Activated effector memory CD4-positive, alpha-beta T cell treated with anti-CD3 and anti-CD28 coated beads, Interleukin-2, amount 50 U/mL, for 16 hours (primary cell): ENCODE measurements at regions not wholly inside any gene's neighbourhood (a gene's known extent, or its start where the extent isn't known, plus 50 kb on each side); places are given as distances from the start of the nearest gene placed in this dataset.

Experiments
- DNase-seq: peaks from one replicate; pipeline ENCODE4 v3.0.0-alpha.2; 2020

GRCh38 chr4:18397681-18398390 is 376.3 kb upstream of the LCORL start:
- DNase-seq = no peak

GRCh38 chr4:18394656-18395055 is 373.1 kb upstream of the LCORL start:
- no peak for DNase-seq

GRCh38 chr4:18391354-18391728 is 369.8 kb upstream of the LCORL start:
- DNase-seq = no peak

GRCh38 chr4:18390655-18391353 is 369.2 kb upstream of the LCORL start:
- DNase-seq = no peak

GRCh38 chr4:18389115-18389514 is 367.6 kb upstream of the LCORL start:
- DNase-seq = no peak

- DNase-seq = no peak
These were observed 366.5 kb upstream of the LCORL start for GRCh38 chr4:18388039-18388438.

- DNase-seq = no peak
These were observed 359.6 kb upstream of the LCORL start for GRCh38 chr4:18381186-18381585.

GRCh38 chr4:18369561-18369960 is 348.0 kb upstream of the LCORL start:
- no peak for DNase-seq

- DNase-seq = no peak
These were observed 345.3 kb upstream of the LCORL start for GRCh38 chr4:18366892-18367291.

- no peak for DNase-seq
These were observed 344.6 kb upstream of the LCORL start for GRCh38 chr4:18366136-18366535.

GRCh38 chr4:18343581-18343980 is 322.0 kb upstream of the LCORL start:
- no peak for DNase-seq

- DNase-seq = no peak
These were observed 321.3 kb upstream of the LCORL start for GRCh38 chr4:18342847-18343246.

- DNase-seq = no peak
These were observed 300.5 kb upstream of the LCORL start for GRCh38 chr4:18321956-18322530.

GRCh38 chr4:18319431-18319830 is 297.9 kb upstream of the LCORL start:
- no peak for DNase-seq

GRCh38 chr4:18318682-18319388 is 297.3 kb upstream of the LCORL start:
- DNase-seq = no peak

GRCh38 chr4:18314731-18315130 is 293.2 kb upstream of the LCORL start:
- DNase-seq = no peak

GRCh38 chr4:18297684-18298083 is 276.1 kb upstream of the LCORL start:
- DNase-seq = no peak

GRCh38 chr4:18296411-18296810 is 274.9 kb upstream of the LCORL start:
- DNase-seq = no peak

GRCh38 chr4:18294846-18295245 is 273.3 kb upstream of the LCORL start:
- DNase-seq = no peak

GRCh38 chr4:18294021-18294420 is 272.5 kb upstream of the LCORL start:
- DNase-seq = no peak

GRCh38 chr4:18292411-18292810 is 270.9 kb upstream of the LCORL start:
- DNase-seq = no peak

- no peak for DNase-seq
These were observed 270.4 kb upstream of the LCORL start for GRCh38 chr4:18291981-18292380.

GRCh38 chr4:18291256-18291655 is 269.7 kb upstream of the LCORL start:
- no peak for DNase-seq

- DNase-seq = no peak
These were observed 263.8 kb upstream of the LCORL start for GRCh38 chr4:18285357-18285756.
